GM12873 (cell line): ENCODE measurements at regions not wholly inside any gene's neighbourhood (a gene's known extent, or its start where the extent isn't known, plus 50 kb on each side); places are given as distances from the start of the nearest gene placed in this dataset.

Source experiments
- TF ChIP-seq, protein P1 (sequence below): IDR thresholded peaks from 2 replicates; pipeline ENCODE4 v1.5.1; 2012; ENCODE audit warnings: low read depth, mild to moderate bottlenecking, moderate library complexity, low read length, control low read depth; ENCODE audit not compliant: insufficient read depth; ENCODE audit errors: missing control alignments

DNA sequence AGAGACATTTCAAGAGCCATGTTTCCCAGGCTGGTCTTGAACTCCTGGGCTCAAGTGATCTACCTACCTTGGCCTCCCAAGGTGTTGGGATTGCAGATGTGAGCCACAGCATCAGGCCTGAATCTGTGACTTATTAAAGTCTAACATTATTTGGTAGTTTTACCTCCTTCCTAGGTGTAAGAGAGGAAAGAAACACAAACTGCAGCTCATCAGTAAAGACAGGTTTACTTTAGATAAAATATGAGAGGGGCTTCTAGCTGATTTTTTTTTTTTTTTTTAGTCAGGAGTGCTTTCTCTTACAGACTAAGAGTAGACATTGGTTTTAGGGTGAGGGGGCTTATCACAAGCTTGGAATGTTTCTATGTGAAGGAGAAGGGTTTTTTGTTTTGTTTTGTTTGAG, 63.9 kb upstream of the RNU6-1 start:
- TF ChIP-seq, protein P1, sequence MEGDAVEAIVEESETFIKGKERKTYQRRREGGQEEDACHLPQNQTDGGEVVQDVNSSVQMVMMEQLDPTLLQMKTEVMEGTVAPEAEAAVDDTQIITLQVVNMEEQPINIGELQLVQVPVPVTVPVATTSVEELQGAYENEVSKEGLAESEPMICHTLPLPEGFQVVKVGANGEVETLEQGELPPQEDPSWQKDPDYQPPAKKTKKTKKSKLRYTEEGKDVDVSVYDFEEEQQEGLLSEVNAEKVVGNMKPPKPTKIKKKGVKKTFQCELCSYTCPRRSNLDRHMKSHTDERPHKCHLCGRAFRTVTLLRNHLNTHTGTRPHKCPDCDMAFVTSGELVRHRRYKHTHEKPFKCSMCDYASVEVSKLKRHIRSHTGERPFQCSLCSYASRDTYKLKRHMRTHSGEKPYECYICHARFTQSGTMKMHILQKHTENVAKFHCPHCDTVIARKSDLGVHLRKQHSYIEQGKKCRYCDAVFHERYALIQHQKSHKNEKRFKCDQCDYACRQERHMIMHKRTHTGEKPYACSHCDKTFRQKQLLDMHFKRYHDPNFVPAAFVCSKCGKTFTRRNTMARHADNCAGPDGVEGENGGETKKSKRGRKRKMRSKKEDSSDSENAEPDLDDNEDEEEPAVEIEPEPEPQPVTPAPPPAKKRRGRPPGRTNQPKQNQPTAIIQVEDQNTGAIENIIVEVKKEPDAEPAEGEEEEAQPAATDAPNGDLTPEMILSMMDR = no peak

DNA sequence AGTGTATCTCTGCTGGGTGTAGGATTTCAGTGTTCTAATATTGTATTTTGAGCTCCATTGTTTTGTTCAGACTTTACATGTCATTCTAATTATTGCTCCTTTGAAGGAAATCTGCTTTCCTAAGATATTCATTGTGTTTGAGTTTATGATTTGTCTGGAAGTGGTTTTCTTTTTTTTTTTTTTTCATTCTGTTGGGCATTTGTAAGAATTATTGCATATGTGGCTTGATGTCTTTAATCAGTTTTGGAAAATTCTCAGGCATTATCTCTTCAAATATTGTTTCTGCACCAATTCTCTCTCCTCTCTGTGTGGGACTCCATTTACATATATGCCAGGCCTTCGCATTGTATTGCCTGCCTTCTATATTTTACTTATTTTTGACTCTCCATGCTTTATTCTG, 65.8 kb upstream of the RNU6-1 start:
- TF ChIP-seq, protein P1 = no peak

DNA sequence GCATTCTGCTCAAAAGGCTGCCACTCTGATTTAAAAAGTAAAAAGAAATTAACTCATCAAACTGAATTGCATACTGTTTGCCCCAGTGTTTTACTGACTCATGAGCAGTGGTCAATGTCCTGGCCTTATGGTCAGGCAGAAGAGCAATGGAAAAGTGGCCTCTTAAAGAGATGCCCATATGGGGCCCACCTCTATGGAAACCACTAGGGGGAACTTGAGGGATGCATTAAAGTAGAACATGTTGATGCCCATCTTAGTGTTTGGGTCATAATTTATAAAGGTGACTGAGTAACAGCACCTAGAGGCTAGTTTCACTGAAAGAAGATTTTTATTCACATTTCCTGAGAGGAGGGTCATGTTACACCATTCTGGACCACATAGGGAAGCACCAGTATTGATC, 66.5 kb upstream of the RNU6-1 start:
- TF ChIP-seq, protein P1 = peak; percentile 20

DNA sequence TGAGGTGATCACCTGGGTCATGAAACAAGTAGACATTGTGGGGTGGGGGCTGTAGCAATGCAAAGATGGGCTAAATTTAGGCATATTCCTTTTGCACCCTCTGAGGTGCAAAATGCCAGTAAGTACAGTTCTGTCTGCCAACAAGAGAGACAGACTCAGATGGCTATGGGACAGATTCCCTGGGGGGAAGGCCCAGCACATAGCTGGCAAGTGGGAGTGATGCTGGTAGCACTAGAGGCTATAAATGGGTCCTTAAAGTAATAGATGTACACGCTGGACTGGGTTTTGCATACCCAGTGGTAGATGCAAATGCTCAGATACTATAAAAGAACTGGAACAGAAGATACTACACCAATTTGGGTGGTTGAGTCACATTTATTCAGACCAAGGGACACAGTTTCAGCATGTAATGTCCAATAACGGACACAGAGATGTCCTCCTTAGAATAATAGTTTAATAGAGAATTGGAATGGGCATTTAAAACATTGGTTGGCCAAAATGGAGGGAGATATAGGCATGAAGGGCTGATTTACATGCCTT, 67.4 kb upstream of the RNU6-1 start:
- TF ChIP-seq, protein P1 = no peak

DNA sequence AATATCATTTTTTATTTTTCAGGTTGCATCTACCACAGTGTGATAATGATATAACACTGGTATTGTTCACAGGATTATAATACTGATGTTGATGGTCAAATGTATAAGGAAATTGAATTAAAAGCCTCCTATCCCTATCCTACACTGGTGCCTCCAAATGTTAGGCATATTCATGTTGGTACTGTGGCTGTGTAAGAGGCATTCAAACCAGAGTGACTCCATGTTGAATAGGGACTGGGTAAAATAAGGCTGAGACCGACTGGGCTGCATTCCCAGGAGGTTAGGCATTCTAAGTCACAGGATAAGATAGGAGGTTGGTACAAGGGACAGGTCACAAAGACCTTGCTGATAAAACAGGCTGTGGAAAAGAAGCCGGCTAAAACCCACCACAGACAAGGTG, 68.9 kb upstream of the RNU6-1 start:
- TF ChIP-seq, protein P1 = no peak

DNA sequence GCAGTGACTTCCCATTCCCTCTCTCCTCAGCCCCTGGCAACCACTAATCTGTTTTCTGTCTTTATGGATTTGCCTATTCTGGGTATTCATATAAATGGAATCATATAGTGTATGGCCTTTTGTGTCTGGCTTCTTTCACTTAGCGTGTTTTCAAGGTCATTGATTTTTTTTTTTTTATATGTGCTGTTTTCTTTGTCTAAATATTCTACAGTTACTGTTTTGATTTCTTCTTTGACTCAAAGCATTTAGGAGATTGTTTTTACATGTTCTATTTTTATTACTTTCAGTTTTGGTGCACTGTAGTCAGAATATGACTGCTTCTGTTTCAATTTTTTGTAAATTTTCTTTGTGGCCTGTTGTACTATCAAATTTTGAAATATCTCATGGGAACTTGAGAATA, 71.9 kb upstream of the RNU6-1 start:
- TF ChIP-seq, protein P1 = no peak

DNA sequence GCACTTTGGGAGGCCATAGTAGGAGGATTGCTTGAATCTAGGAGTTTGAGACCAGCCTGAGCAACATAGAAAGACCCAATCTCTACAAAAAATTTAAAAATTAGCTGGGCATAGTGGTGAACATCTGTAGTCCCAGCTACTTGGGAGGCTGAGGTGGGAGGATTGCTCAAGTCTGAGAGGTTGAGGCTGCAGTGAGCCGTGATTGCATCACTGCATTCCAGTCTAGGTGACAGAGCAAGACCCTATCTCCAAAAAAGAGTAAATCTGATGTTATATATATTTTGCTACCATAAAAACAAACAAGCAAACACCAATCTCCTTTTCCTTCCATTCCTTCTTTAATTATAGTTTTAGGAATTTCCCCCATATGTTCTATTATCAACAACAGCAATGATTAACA, 74.2 kb upstream of the RNU6-1 start:
- TF ChIP-seq, protein P1 = no peak
